Right lobe of liver (tissue), 4 donors: ENCODE measurements at regions not wholly inside any gene's neighbourhood (a gene's known extent, or its start where the extent isn't known, plus 50 kb on each side); places are given as distances from the start of the nearest gene placed in this dataset.

ENCODE experiments used
- CTCF ChIP-seq, 4 donors: fragments of 200-600 bp in 3 of 4; fragments of 450-650 bp in 1 of 4; IDR thresholded peaks; one replicate each; pipeline versions ENCODE4 v1.5.1 to v1.8.0; 2016 to 2022; ENCODE audit warnings: antibody characterized with exemption in 4 of 4, mild to moderate bottlenecking in 2 of 4
- POLR2A ChIP-seq: fragments of 450-650 bp; IDR thresholded peaks from one replicate; pipeline ENCODE4 v1.6.1; 2017; ENCODE audit warnings: antibody characterized with exemption, mild to moderate bottlenecking
- donor health status: DM: no; HTN: no; CAD: no.
- donor health status: DM: no; HTN: no; CAD: no.
- donor health status: DM: no; HTN: yes; CAD: no.

- TF ChIP-seq CTCF (IDR thresholded peaks at IDR 0.05) = no peak
- no peak for TF ChIP-seq POLR2A
Observed at GRCh38 chr20:51893723-51894122, 91.4 kb upstream of the SALL4 start.
